SK-N-SH treated with all-trans-retinoic acid at 6 μM for 48 hours (cell line): ENCODE measurements at regions not wholly inside any gene's neighbourhood (a gene's known extent, or its start where the extent isn't known, plus 50 kb on each side); places are given as distances from the start of the nearest gene placed in this dataset.

ENCODE experiments used
- ATAC-seq: fragments of 200-7000 bp; cut with Tn5 transposase; 3 replicates; pipeline ENCODE4 v1.9.1; 2020; ENCODE audit warnings: mild to moderate bottlenecking, moderate library complexity
- BACH2 ChIP-seq: fragments of 250-450 bp; sonication (Bioruptor Pico); IDR thresholded peaks from 2 replicates; pipeline ENCODE4 v1.9.0; 2021; ENCODE audit warnings: mild to moderate bottlenecking, borderline replicate concordance
- CSDC2 ChIP-seq: fragments of 250-450 bp; sonication (Bioruptor Pico); IDR thresholded peaks from 2 replicates; pipeline ENCODE4 v1.5.0; 2020; ENCODE audit warnings: mild to moderate bottlenecking, moderate library complexity
- ESRRG ChIP-seq: fragments of 250-450 bp; sonication (Bioruptor Pico); IDR thresholded peaks from 2 replicates; pipeline ENCODE4 v1.6.1; 2021; ENCODE audit warnings: mild to moderate bottlenecking
- GLIS3 ChIP-seq: fragments of 250-450 bp; sonication (Bioruptor Pico); IDR thresholded peaks from 2 replicates; pipeline ENCODE4 v1.5.0; 2020; ENCODE audit warnings: mild to moderate bottlenecking, moderate library complexity
- ISL1 ChIP-seq: fragments of 250-450 bp; sonication (Bioruptor Pico); IDR thresholded peaks from 2 replicates; pipeline ENCODE4 v2.1.2; 2022; ENCODE audit warnings: mild to moderate bottlenecking, moderate library complexity
- OSR1 ChIP-seq: fragments of 250-450 bp; sonication (Bioruptor Pico); IDR thresholded peaks from 2 replicates; pipeline ENCODE4 v1.8.0; 2022; ENCODE audit warnings: moderate library complexity, mild to moderate bottlenecking, inconsistent platforms
- PPARA ChIP-seq: fragments of 250-450 bp; sonication (Bioruptor Pico); IDR thresholded peaks from 2 replicates; pipeline ENCODE4 v1.5.0; 2020; ENCODE audit warnings: mild to moderate bottlenecking, borderline replicate concordance
- SNAI2 ChIP-seq: fragments of 250-450 bp; sonication (Bioruptor Pico); IDR thresholded peaks from 2 replicates; pipeline ENCODE4 v1.5.0; 2020; ENCODE audit warnings: mild to moderate bottlenecking, moderate library complexity
- TCF4 ChIP-seq: fragments of 250-450 bp; sonication (Bioruptor Pico); IDR thresholded peaks from 2 replicates; pipeline ENCODE4 v1.8.0; 2021; ENCODE audit warnings: mild to moderate bottlenecking, moderate library complexity, borderline replicate concordance
- TOX ChIP-seq: fragments of 250-450 bp; sonication (Bioruptor Pico); IDR thresholded peaks from 2 replicates; pipeline ENCODE4 v1.8.0; 2021; ENCODE audit warnings: mild to moderate bottlenecking, moderate library complexity, borderline replicate concordance
- ZC3H10 ChIP-seq: fragments of 250-450 bp; sonication (Bioruptor Pico); IDR thresholded peaks from 2 replicates; pipeline ENCODE4 v1.5.1; 2021; ENCODE audit warnings: mild to moderate bottlenecking, moderate library complexity
- ZFP3 ChIP-seq: fragments of 250-450 bp; sonication (Bioruptor Pico); IDR thresholded peaks from 2 replicates; pipeline ENCODE4 v1.5.0; 2020; ENCODE audit warnings: mild to moderate bottlenecking, moderate library complexity
- ZFP30 ChIP-seq: fragments of 450-650 bp; formaldehyde crosslinking; IDR thresholded peaks from 2 replicates; pipeline ENCODE4 v1.5.0; 2022; ENCODE audit warnings: mild to moderate bottlenecking, moderate library complexity
- ZNF565 ChIP-seq: fragments of 450-650 bp; formaldehyde crosslinking; conservative IDR thresholded peaks from 2 replicates; pipeline ENCODE4 v1.5.0; 2020; ENCODE audit warnings: low read depth, mild to moderate bottlenecking, moderate library complexity
- ZNF70 ChIP-seq: fragments of 450-650 bp; formaldehyde crosslinking; IDR thresholded peaks from 2 replicates; pipeline ENCODE4 v1.5.0; 2020; ENCODE audit warnings: mild to moderate bottlenecking, moderate library complexity
- TF ChIP-seq, protein P1 (sequence below): fragments of 250-450 bp; sonication (Bioruptor Pico); IDR thresholded peaks from 2 replicates; pipeline ENCODE4 v1.5.0; 2020; ENCODE audit warnings: mild to moderate bottlenecking, moderate library complexity
- TF ChIP-seq, protein P2 (sequence below): fragments of 250-450 bp; sonication (Bioruptor Pico); IDR thresholded peaks from 2 replicates; pipeline ENCODE4 v1.5.1; 2020; ENCODE audit warnings: low read depth, mild to moderate bottlenecking, moderate library complexity
- TF ChIP-seq, protein P3 (sequence below): fragments of 250-450 bp; sonication (Bioruptor Pico); IDR thresholded peaks from 2 replicates; pipeline ENCODE4 v1.8.0; 2021; ENCODE audit warnings: low read depth, mild to moderate bottlenecking, moderate library complexity, borderline replicate concordance
- TF ChIP-seq, protein P4 (sequence below): fragments of 250-450 bp; sonication (Bioruptor Pico); IDR thresholded peaks from 2 replicates; pipeline ENCODE4 v1.8.0; 2020; ENCODE audit warnings: mild to moderate bottlenecking, moderate library complexity, borderline replicate concordance
- TF ChIP-seq, protein P5 (sequence below): fragments of 250-450 bp; sonication (Bioruptor Pico); IDR thresholded peaks from 2 replicates; pipeline ENCODE4 v1.5.1; 2021; ENCODE audit warnings: mild to moderate bottlenecking, moderate library complexity

DNA sequence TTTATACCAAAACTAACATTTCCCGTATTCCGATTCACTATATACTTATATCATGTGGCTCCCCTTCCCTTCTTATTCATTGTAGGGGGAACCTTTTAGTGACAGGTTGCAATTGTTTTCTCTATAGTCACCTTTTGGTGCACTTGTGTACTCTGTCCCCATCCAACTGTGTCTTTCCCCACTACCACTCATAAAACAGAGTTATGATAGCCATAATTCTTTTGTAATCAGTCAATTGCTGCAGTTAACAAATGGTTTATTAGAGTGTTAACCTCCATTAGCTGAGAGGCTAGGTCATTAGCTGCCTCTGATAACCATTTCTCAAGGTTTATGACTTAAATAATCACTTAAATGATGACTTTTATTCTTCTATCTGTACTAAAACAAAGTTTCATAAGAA, 338.1 kb upstream of the SEL1L start:
- no peak for ATAC-seq
- TF ChIP-seq ZNF70 (CRISPR knock-in tag) (no peak), TOX (CRISPR knock-in tag) (no peak), ESRRG (no peak), SNAI2 (no peak), ZFP3 (CRISPR knock-in tag) (no peak), GLIS3 (CRISPR knock-in tag) (no peak), OSR1 (CRISPR knock-in tag) (no peak), PPARA (CRISPR knock-in tag) (no peak), BACH2 (no peak), ISL1 (no peak), ZC3H10 (CRISPR knock-in tag) (no peak), CSDC2 (no peak), ZFP30 (CRISPR knock-in tag) (no peak), ZNF565 (CRISPR knock-in tag) (no peak)
- TF ChIP-seq, protein P1, sequence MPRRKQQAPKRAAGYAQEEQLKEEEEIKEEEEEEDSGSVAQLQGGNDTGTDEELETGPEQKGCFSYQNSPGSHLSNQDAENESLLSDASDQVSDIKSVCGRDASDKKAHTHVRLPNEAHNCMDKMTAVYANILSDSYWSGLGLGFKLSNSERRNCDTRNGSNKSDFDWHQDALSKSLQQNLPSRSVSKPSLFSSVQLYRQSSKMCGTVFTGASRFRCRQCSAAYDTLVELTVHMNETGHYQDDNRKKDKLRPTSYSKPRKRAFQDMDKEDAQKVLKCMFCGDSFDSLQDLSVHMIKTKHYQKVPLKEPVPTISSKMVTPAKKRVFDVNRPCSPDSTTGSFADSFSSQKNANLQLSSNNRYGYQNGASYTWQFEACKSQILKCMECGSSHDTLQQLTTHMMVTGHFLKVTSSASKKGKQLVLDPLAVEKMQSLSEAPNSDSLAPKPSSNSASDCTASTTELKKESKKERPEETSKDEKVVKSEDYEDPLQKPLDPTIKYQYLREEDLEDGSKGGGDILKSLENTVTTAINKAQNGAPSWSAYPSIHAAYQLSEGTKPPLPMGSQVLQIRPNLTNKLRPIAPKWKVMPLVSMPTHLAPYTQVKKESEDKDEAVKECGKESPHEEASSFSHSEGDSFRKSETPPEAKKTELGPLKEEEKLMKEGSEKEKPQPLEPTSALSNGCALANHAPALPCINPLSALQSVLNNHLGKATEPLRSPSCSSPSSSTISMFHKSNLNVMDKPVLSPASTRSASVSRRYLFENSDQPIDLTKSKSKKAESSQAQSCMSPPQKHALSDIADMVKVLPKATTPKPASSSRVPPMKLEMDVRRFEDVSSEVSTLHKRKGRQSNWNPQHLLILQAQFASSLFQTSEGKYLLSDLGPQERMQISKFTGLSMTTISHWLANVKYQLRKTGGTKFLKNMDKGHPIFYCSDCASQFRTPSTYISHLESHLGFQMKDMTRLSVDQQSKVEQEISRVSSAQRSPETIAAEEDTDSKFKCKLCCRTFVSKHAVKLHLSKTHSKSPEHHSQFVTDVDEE (CRISPR knock-in tag), result no peak
- TF ChIP-seq, protein P2, sequence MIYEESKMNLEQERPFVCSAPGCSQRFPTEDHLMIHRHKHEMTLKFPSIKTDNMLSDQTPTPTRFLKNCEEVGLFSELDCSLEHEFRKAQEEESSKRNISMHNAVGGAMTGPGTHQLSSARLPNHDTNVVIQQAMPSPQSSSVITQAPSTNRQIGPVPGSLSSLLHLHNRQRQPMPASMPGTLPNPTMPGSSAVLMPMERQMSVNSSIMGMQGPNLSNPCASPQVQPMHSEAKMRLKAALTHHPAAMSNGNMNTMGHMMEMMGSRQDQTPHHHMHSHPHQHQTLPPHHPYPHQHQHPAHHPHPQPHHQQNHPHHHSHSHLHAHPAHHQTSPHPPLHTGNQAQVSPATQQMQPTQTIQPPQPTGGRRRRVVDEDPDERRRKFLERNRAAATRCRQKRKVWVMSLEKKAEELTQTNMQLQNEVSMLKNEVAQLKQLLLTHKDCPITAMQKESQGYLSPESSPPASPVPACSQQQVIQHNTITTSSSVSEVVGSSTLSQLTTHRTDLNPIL (CRISPR knock-in tag), result no peak
- TF ChIP-seq, protein P3, sequence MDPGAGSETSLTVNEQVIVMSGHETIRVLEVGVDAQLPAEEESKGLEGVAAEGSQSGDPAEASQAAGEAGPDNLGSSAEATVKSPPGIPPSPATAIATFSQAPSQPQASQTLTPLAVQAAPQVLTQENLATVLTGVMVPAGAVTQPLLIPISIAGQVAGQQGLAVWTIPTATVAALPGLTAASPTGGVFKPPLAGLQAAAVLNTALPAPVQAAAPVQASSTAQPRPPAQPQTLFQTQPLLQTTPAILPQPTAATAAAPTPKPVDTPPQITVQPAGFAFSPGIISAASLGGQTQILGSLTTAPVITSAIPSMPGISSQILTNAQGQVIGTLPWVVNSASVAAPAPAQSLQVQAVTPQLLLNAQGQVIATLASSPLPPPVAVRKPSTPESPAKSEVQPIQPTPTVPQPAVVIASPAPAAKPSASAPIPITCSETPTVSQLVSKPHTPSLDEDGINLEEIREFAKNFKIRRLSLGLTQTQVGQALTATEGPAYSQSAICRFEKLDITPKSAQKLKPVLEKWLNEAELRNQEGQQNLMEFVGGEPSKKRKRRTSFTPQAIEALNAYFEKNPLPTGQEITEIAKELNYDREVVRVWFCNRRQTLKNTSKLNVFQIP (CRISPR knock-in tag), result no peak
- TF ChIP-seq, protein P4, sequence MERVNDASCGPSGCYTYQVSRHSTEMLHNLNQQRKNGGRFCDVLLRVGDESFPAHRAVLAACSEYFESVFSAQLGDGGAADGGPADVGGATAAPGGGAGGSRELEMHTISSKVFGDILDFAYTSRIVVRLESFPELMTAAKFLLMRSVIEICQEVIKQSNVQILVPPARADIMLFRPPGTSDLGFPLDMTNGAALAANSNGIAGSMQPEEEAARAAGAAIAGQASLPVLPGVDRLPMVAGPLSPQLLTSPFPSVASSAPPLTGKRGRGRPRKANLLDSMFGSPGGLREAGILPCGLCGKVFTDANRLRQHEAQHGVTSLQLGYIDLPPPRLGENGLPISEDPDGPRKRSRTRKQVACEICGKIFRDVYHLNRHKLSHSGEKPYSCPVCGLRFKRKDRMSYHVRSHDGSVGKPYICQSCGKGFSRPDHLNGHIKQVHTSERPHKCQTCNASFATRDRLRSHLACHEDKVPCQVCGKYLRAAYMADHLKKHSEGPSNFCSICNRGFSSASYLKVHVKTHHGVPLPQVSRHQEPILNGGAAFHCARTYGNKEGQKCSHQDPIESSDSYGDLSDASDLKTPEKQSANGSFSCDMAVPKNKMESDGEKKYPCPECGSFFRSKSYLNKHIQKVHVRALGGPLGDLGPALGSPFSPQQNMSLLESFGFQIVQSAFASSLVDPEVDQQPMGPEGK (CRISPR knock-in tag), result no peak

DNA sequence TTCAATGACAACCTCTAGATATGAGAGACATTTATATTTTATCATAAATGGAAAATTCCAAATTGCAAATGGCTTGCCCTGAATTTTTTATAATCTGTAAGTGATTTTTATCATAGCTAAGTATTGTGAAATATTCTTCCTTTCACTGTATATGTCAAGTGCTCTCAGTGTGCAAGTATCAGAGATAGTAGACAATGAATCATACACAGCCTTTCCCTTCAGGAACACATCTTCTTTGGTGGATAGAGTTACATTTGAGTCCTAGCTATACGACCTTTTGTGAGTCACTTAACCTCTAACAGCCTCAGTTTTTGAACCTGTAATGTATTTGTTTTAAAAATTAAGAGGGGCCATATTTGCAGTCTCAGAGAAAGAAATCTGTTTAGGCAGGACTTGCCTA, 350.7 kb upstream of the SEL1L start:
- TF ChIP-seq, protein P5, sequence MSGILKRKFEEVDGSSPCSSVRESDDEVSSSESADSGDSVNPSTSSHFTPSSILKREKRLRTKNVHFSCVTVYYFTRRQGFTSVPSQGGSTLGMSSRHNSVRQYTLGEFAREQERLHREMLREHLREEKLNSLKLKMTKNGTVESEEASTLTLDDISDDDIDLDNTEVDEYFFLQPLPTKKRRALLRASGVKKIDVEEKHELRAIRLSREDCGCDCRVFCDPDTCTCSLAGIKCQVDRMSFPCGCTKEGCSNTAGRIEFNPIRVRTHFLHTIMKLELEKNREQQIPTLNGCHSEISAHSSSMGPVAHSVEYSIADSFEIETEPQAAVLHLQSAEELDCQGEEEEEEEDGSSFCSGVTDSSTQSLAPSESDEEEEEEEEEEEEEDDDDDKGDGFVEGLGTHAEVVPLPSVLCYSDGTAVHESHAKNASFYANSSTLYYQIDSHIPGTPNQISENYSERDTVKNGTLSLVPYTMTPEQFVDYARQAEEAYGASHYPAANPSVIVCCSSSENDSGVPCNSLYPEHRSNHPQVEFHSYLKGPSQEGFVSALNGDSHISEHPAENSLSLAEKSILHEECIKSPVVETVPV (CRISPR knock-in tag), result no peak
- TF ChIP-seq TCF4 (CRISPR knock-in tag) (no peak), CSDC2 (no peak), PPARA (CRISPR knock-in tag) (no peak), BACH2 (no peak), ZNF70 (CRISPR knock-in tag) (no peak), TOX (CRISPR knock-in tag) (no peak), ESRRG (no peak), OSR1 (CRISPR knock-in tag) (no peak), GLIS3 (CRISPR knock-in tag) (no peak), SNAI2 (no peak)
- TF ChIP-seq, protein P4 (CRISPR knock-in tag), result no peak
- no peak for ATAC-seq
